Gastrocnemius medialis (tissue), 4 donors: ENCODE measurements at regions not wholly inside any gene's neighbourhood (a gene's known extent, or its start where the extent isn't known, plus 50 kb on each side); places are given as distances from the start of the nearest gene placed in this dataset.

Experiments
- ATAC-seq, 2 donors: fragments of 150-250 bp; one replicate each; pipeline ENCODE4 v1.9.1; 2016
- DNase-seq, 2 donors: peaks; one replicate each; pipeline ENCODE4 v3.0.0-alpha.2; 2019
- H3K27ac ChIP-seq, 4 donors: fragments of 200-600 bp; sonication (generic); 1 replicate in 1 of 4; 2 replicates in 3 of 4; pipeline ENCODE4 v1.5.1; 2016 to 2018; ENCODE audit warnings: mild to moderate bottlenecking in 2 of 4, moderate library complexity in 1 of 4
- H3K27me3 ChIP-seq, 3 donors: fragments of 200-600 bp; sonication (generic) in 2 of 3; 1 replicate in 1 of 3; 2 replicates in 2 of 3; pipeline versions ENCODE4 v1.5.1 to v1.6.0; 2016 to 2019; ENCODE audit warnings: mild to moderate bottlenecking in 1 of 3, moderate library complexity in 1 of 3
- H3K36me3 ChIP-seq, 2 donors: fragments of 200-600 bp; sonication (generic) in 1 of 2; one replicate each; pipeline ENCODE4 v1.5.1; 2017 to 2018
- H3K4me1 ChIP-seq, 2 donors: fragments of 200-600 bp; sonication (generic) in 1 of 2; one replicate each; pipeline ENCODE4 v1.5.1; 2016 to 2017; ENCODE audit warnings: mild to moderate bottlenecking in 2 of 2
- H3K4me3 ChIP-seq, 4 donors: fragments of 200-600 bp; sonication (generic) in 3 of 4; 1 replicate in 1 of 4; 2 replicates in 3 of 4; pipeline ENCODE4 v1.5.1; 2016 to 2019; ENCODE audit warnings: mild to moderate bottlenecking in 2 of 4
- H3K9me3 ChIP-seq, 3 donors: fragments of 200-600 bp; sonication (generic) in 2 of 3; 1 replicate in 1 of 3; 2 replicates in 2 of 3; pipeline ENCODE4 v1.5.1; 2016 to 2019
- CTCF ChIP-seq, 5 experiments: fragments of 450-650 bp in 3 of 5; fragments of 200-600 bp in 2 of 5; sonication (generic) in 2 of 5; IDR thresholded peaks in 4 of 5; conservative IDR thresholded peaks in 1 of 5; 1 replicate in 4 of 5; 2 replicates in 1 of 5; pipeline ENCODE4 v1.5.1; 2016 to 2019; ENCODE audit warnings: antibody characterized with exemption in 5 of 5, mild to moderate bottlenecking in 3 of 5, moderate library complexity in 3 of 5
- POLR2A ChIP-seq, 2 donors: fragments of 450-650 bp; IDR thresholded peaks; one replicate each; pipeline ENCODE4 v1.6.1; 2017; ENCODE audit warnings: antibody characterized with exemption in 2 of 2, mild to moderate bottlenecking in 2 of 2, moderate library complexity in 2 of 2
- in situ Hi-C, 4 donors: fragments of 200-750 bp; cut with MboI; loops; one replicate each; pipeline versions ENCODE4 v1.15.0 to v1.8.0; 2017; ENCODE audit warnings: low sequenced_read_pairs in 4 of 4
- intact Hi-C: fragments of 100-400 bp; cut with DNase I; formaldehyde crosslinking; loops from one replicate; pipeline ENCODE4 v1.15.1; 2023; ENCODE audit warnings: low total_unique reads

- ATAC-seq (no peak), DNase-seq (no peak)
- H3K27me3 ChIP-seq, result no peaks in the 10 kb centered on the region
Observed at GRCh38 chr10:31171402-31172083, 139.9 kb upstream of the ZNF438 start.

GRCh38 chr10:31172925-31173324 is 141.3 kb upstream of the ZNF438 start:
- TF ChIP-seq POLR2A (IDR thresholded peaks at IDR 0.05), result no peak
- TF ChIP-seq CTCF (IDR thresholded peaks at IDR 0.05 in 4 of 5, conservative IDR thresholded peaks at IDR 0.05 in 1 of 5), result no peak

More at GRCh38 chr10:31171402-31172083, 139.9 kb upstream of the ZNF438 start:
- no peaks in the 10 kb centered on the region for H3K9me3 ChIP-seq
- in situ Hi-C loops, result no loop called here
- intact Hi-C loops, result no loop called here
- no peaks in the 10 kb centered on the region for H3K36me3 ChIP-seq
- TF ChIP-seq POLR2A (IDR thresholded peaks at IDR 0.05), result no peak
- TF ChIP-seq CTCF (IDR thresholded peaks at IDR 0.05 in 4 of 5, conservative IDR thresholded peaks at IDR 0.05 in 1 of 5), result no peak
- H3K4me3 ChIP-seq, result no peak overlapping the region
- H3K4me1 ChIP-seq, result no peaks in the 10 kb centered on the region
- H3K27ac ChIP-seq, result no peak overlapping the region

GRCh38 chr10:31173752-31174151 is 142.1 kb upstream of the ZNF438 start:
- TF ChIP-seq CTCF (IDR thresholded peaks at IDR 0.05 in 4 of 5, conservative IDR thresholded peaks at IDR 0.05 in 1 of 5), result no peak
- TF ChIP-seq POLR2A (IDR thresholded peaks at IDR 0.05), result no peak
- H3K4me1 ChIP-seq, result no peaks in the 10 kb centered on the region
- no peaks in the 10 kb centered on the region for H3K9me3 ChIP-seq
- H3K27me3 ChIP-seq, result no peaks in the 10 kb centered on the region
- intact Hi-C loops (no loop called here), in situ Hi-C loops (no loop called here)
- no peak for ATAC-seq
- DNase-seq, result no peak
- no peak overlapping the region for H3K4me3 ChIP-seq
- no peak overlapping the region for H3K27ac ChIP-seq
- H3K36me3 ChIP-seq, result no peaks in the 10 kb centered on the region

More at GRCh38 chr10:31172925-31173324, 141.3 kb upstream of the ZNF438 start:
- DNase-seq, result no peak
- H3K27me3 ChIP-seq, result no peaks in the 10 kb centered on the region
- H3K27ac ChIP-seq, result no peak overlapping the region
- H3K4me1 ChIP-seq, result no peaks in the 10 kb centered on the region
- ATAC-seq, result no peak
- intact Hi-C loops, result no loop called here
- H3K4me3 ChIP-seq, result no peak overlapping the region
- in situ Hi-C loops, result no loop called here
- H3K36me3 ChIP-seq, result no peaks in the 10 kb centered on the region
- H3K9me3 ChIP-seq, result no peaks in the 10 kb centered on the region

- no peak for ATAC-seq
- Histone ChIP-seq H3K9me3 (no peaks in the 10 kb centered on the region), H3K4me1 (no peaks in the 10 kb centered on the region), H3K4me3 (no peak overlapping the region), H3K27ac (no peak overlapping the region), H3K36me3 (no peaks in the 10 kb centered on the region), H3K27me3 (no peaks in the 10 kb centered on the region)
- intact Hi-C loops, result no loop called here
- DNase-seq, result no peak
- in situ Hi-C loops, result no loop called here
- TF ChIP-seq CTCF (IDR thresholded peaks at IDR 0.05 in 4 of 5, conservative IDR thresholded peaks at IDR 0.05 in 1 of 5) (no peak), POLR2A (IDR thresholded peaks at IDR 0.05) (no peak)
Observed at GRCh38 chr10:31179091-31179680, 139.8 kb upstream of the ZEB1 start.
